ENCODE measurements at regions not wholly inside any gene's neighbourhood (a gene's known extent, or its start where the extent isn't known, plus 50 kb on each side); places are given as distances from the start of the nearest gene placed in this dataset.
"Not testable (repeated sequence)": the region's sequence is repeated elsewhere in the genome, so short reads cannot be mapped to it uniquely, and the experiment has no call there.

DNA sequence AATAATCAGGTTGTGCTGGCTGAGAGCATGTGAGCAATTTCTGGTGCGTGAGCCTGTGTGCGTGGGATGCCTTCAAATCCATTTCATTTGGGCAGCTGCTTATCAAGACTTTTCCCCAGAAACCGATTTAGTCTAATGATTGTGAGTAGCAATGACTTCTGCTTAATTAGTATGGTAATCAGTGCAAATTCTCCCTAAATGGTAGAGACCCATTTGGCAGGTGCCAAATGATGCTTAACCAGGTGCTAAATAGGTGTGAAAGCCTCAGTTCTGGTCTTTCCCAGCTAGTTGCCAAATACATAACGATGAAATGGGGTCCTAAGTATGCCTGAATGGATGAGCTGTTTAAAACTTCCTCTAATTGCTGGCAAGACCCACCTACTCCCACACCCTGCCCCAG lies 248.4 kb upstream of the CCDC196 start:
- no peak for DNase-seq (ENCODE audit: low read depth in 4 of 4, low spot score in 2 of 4)

- DNase-seq (ENCODE audit: low read depth in 4 of 4, low spot score in 2 of 4): no peak
These were observed 247.2 kb upstream of the CCDC196 start for GRCh38 chr14:66238969-66239368.

- DNase-seq (ENCODE audit: low read depth in 4 of 4, low spot score in 2 of 4): no peak
These were observed 246.6 kb upstream of the CCDC196 start for GRCh38 chr14:66239589-66239988.

- no peak for DNase-seq (ENCODE audit: low read depth in 4 of 4, low spot score in 2 of 4)
These were observed 246.1 kb upstream of the CCDC196 start for GRCh38 chr14:66240105-66240504.

- no peak for DNase-seq (ENCODE audit: low read depth in 4 of 4, low spot score in 2 of 4)
These were observed 244.2 kb upstream of the CCDC196 start for GRCh38 chr14:66242001-66242400.

- DNase-seq (ENCODE audit: low read depth in 4 of 4, low spot score in 2 of 4): no peak
These were observed 241.3 kb upstream of the CCDC196 start for GRCh38 chr14:66244834-66245233.

DNA sequence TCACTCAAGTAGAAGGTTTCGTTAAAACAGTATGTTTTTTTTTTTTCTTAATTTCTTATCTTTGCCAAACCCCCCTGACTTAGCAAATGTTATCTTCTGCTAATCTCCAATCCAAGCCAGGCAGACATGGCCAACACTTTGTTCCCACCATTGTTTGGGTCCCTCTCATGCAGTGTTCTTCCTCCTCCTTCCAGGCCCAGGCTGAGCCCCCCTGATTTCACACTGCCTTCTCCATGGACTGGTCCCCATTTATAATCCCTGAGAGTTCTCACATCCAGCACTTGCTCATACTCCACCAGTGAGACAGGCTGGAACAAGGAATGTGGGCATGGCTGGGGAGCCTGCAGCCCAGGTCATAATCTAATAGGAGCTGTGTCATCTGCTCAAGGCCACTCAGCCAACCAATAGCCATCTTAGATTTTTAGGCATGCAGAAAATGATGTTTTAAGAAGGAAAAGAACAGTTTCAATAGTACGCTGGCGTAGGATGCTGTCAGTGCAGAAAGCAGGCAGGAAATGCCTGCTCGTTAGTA lies 238.4 kb upstream of the CCDC196 start:
- no peak for DNase-seq (ENCODE audit: low read depth in 4 of 4, low spot score in 2 of 4)

GRCh38 chr14:66248256-66248655 lies 237.9 kb upstream of the CCDC196 start:
- no peak for DNase-seq (ENCODE audit: low read depth in 4 of 4, low spot score in 2 of 4)

- no peak for DNase-seq (ENCODE audit: low read depth in 4 of 4, low spot score in 2 of 4)
These were observed 236.6 kb upstream of the CCDC196 start for GRCh38 chr14:66249544-66249943.

DNA sequence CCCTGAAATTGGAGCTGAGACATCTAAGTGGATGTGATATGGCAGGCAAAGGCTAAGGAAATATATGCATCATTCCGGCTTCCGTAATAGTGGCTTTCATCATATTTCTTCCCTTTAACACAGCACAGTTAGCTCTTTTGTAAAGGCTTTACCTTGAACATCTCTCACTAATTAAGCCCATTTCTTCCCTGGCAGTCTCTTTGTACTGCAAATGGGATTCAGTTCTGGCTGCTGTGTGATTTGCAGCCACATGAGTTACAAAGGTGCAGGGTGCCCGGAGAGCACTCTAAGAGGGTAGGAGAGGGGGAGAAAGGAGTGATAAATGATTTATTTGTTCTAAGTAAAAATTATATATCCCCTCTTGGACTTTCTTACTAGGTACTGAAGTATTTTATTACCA lies 232.1 kb upstream of the CCDC196 start:
- no peak for DNase-seq (ENCODE audit: low read depth in 4 of 4, low spot score in 2 of 4)

GRCh38 chr14:66268802-66269334 lies 217.3 kb upstream of the CCDC196 start:
- no peak for DNase-seq (ENCODE audit: low read depth in 4 of 4, low spot score in 2 of 4)

GRCh38 chr14:66272221-66272620 lies 213.9 kb upstream of the CCDC196 start:
- DNase-seq (ENCODE audit: low read depth in 4 of 4, low spot score in 2 of 4): no peak

DNA sequence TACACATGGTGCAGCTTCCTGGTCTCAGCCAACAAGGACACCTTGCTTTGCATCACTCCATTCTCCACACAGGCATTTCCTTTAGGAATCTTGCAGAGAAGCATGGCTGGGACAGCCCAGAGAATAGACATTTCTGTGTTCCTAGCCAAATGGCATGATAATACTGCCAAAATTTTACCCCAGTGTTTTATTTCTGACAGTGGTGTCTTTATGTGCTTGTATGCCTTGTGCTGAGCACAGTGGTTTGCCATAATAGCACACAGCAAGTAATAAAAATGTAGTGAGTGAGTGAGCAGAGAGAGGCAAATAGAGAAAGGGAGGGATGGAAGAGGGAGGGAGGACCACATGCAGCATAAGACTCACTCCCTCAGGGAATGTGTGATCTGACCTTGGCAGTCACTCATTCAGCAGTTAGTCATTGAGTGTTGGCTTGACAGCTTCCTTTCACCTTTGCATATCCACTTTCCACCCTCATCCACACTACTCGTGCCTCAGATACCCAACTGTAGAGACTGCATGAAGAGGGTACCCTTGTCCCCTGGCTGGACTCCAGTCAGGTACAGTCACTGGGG lies 212.8 kb upstream of the CCDC196 start:
- no peak for DNase-seq (ENCODE audit: low read depth in 4 of 4, low spot score in 2 of 4)

DNA sequence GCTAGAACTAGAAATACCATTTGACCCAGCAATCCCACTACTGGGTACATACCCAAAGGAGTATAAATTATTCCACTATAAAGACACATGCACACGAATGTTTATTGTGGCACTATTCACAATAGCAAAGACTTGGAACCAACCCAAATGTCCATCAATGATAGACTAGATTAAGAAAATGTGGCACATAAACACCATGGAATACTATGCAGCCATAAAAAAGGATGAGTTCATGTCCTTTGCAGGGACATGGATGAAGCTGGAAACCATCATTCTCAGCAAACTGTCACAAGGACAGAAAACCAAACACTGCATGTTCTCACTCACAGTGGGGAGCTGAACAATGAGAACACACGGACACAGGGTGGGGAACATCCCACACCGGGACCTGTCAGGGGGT lies 207.8 kb upstream of the CCDC196 start:
- not testable (repeated sequence) for DNase-seq (ENCODE audit: low read depth in 4 of 4, low spot score in 2 of 4)

DNA sequence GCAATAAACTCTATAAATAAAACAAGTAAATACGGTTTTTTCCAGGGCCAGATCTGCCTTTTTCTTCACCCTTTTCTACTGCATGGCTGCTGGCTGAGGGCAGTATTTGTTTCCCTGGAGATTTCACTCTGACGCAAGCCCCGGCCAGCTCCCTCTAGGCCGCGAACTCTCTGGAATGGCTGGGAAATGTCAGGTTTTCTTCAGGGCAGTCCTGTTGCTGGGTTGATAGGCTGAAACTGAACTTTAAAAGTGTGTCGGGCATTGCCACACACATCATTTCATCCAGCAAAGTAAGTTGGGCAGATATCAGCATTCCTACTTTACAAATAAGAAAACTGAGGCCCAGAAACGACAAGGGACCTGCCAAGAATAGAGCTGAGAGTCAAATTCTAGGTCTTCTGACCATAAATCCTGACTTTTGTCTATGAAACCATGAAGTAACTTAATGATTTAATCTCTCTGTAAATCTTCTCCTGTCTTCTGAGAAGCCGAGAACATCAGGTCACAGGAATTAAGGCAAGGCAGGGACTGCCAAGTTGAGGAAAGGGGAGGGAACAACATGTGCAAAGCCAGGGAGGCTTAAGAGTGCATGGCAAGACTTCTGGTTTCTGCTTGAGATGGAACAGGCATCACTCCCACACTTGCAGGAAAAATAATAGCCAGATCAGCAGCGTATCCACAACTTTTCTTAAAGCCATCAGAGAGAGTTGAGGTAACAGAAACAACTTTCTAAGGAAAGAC lies 205.0 kb upstream of the CCDC196 start:
- DNase-seq (ENCODE audit: low read depth in 4 of 4, low spot score in 2 of 4): no peak

GRCh38 chr14:66284346-66284745 lies 201.8 kb upstream of the CCDC196 start:
- DNase-seq (ENCODE audit: low read depth in 4 of 4, low spot score in 2 of 4): no peak

DNA sequence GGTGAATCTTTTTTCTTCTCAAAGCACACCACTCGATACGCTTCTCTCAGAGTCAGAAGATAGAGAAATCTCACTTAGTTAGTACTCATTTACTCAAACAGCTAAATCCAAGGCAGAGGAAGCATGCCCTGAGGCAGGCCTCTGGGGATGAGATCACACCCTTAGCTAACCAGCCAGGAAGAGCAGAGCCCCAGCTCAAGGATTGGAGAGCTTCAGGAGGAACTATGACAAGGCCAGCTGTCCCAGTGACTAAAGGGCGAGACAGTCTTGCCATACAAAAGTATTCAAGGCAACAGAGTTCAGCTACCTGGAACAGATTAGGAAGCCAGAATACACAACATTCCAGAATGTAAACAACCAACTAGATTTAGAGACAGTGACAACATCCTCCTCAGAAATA lies 197.7 kb upstream of the CCDC196 start:
- no peak for DNase-seq (ENCODE audit: low read depth in 4 of 4, low spot score in 2 of 4)

DNA sequence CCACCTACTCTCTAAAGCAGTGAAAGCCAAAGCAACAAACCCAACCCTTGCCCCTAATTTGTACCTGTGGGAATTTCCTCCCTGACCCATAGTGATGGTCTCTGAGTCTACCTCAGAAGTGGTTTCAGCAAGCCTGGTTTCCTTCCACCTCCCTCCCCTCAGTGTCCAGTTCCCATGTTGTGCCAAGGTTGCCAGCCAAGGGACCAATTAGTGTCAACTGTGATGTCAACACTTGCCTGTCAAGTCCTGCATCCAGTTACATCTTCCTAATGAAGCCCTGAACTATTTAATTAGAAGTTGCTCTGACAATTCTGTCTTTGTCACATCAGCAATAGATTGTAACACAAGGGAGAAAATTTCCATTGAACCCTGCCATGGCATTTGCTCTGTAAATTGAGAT lies 194.4 kb upstream of the CCDC196 start:
- DNase-seq (ENCODE audit: low read depth in 4 of 4, low spot score in 2 of 4): no peak

GRCh38 chr14:66293533-66294105 lies 192.6 kb upstream of the CCDC196 start:
- no peak for DNase-seq (ENCODE audit: low read depth in 4 of 4, low spot score in 2 of 4)

DNA sequence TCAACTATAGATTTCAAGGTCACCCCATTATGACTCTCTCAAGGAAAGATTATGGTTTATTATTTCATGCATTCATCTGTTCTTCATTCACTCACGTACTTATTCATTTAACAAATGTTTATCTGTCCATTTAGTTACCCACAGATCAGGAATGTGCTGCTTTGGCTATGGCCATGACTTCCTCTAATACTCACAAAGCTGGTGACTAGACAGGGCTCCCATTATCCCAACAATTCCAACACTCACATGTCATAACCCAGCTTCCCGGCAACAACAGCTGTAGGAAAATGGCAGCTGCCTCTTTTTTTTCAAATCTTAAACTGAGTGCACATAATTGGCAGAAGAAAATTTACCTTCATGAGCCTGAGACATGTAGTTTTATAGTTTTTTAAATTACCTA lies 190.8 kb upstream of the CCDC196 start:
- no peak for DNase-seq (ENCODE audit: low read depth in 4 of 4, low spot score in 2 of 4)

GRCh38 chr14:66300886-66301285 lies 185.3 kb upstream of the CCDC196 start:
- no peak for DNase-seq (ENCODE audit: low read depth in 4 of 4, low spot score in 2 of 4)

GRCh38 chr14:66306101-66306500 lies 180.1 kb upstream of the CCDC196 start:
- no peak for DNase-seq (ENCODE audit: low read depth in 4 of 4, low spot score in 2 of 4)

Data from left renal cortex interstitium (tissue), 4 donors.